ENCODE measurements at regions not wholly inside any gene's neighbourhood (a gene's known extent, or its start where the extent isn't known, plus 50 kb on each side); places are given as distances from the start of the nearest gene placed in this dataset.

DNA sequence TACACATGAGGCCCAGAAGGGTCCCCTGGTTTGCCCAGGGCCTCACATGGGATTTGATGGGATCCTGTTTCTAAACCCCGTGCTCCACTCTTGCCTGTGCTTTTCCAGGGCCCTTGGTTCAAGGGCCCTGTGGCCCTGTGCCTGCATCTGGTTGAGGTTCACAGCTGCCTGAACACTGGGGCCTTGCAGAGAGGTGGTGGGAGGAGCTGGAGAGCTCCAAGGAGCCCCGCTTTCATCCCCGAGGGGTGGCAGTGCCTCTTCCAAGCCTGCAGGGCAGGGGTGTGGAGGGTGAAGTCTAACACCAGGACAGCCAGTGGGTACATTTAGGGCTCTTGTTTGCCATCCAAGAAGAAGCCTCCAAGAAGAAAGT, 82.3 kb downstream of the GLI2 start:
- TF ChIP-seq POLR2A (IDR thresholded peaks at IDR 0.05; ENCODE audit: low read length) (no peak), GATA1 (IDR thresholded peaks at IDR 0.05; ENCODE audit: low read depth, low read length) (no peak)
- no peak for DNase-seq

- TF ChIP-seq GATA1 (IDR thresholded peaks at IDR 0.05; ENCODE audit: low read depth, low read length) (no peak), POLR2A (IDR thresholded peaks at IDR 0.05; ENCODE audit: low read length) (no peak)
- no peak for DNase-seq
These were observed 82.8 kb downstream of the GLI2 start for GRCh38 chr2:120818441-120818920.

GRCh38 chr2:120819720-120820210, 84.1 kb downstream of the GLI2 start:
- TF ChIP-seq POLR2A (IDR thresholded peaks at IDR 0.05; ENCODE audit: low read length) = no peak
- no peak for TF ChIP-seq GATA1 (IDR thresholded peaks at IDR 0.05; ENCODE audit: low read depth, low read length)
- no peak for DNase-seq

- no peak for TF ChIP-seq POLR2A (IDR thresholded peaks at IDR 0.05; ENCODE audit: low read length)
These were observed 84.7 kb downstream of the GLI2 start for GRCh38 chr2:120820263-120820952.

DNA sequence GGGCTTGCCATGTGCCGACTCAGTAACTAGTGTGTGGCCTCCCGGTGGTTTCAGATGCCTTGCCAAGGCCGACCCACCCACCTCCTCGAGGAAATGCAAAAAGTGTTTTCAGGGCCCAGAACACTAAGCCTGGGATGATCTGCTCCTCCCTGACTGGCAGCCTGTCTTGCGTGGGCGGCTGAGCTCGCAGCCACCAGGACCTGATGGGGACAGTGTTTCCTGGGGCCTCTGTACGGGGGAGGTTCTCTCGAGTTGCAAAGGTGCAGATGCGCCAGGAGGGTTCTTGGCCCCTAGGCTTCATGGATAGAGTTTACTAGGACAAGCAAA, 85.2 kb downstream of the GLI2 start:
- no peak for DNase-seq
- TF ChIP-seq POLR2A (IDR thresholded peaks at IDR 0.05; ENCODE audit: low read length) (no peak), GATA1 (IDR thresholded peaks at IDR 0.05; ENCODE audit: low read depth, low read length) (no peak)

More at GRCh38 chr2:120820263-120820952, 84.7 kb downstream of the GLI2 start:
- DNase-seq = no peak

GRCh38 chr2:120821446-120822160, 85.9 kb downstream of the GLI2 start:
- TF ChIP-seq GATA1 (IDR thresholded peaks at IDR 0.05; ENCODE audit: low read depth, low read length) (no peak), POLR2A (IDR thresholded peaks at IDR 0.05; ENCODE audit: low read length) (no peak)
- no peak for DNase-seq

GRCh38 chr2:120822933-120823332, 87.3 kb downstream of the GLI2 start:
- TF ChIP-seq POLR2A (IDR thresholded peaks at IDR 0.05; ENCODE audit: low read length) (no peak), GATA1 (IDR thresholded peaks at IDR 0.05; ENCODE audit: low read depth, low read length) (no peak)
- DNase-seq = no peak

GRCh38 chr2:120823551-120823950, 87.9 kb downstream of the GLI2 start:
- TF ChIP-seq GATA1 (IDR thresholded peaks at IDR 0.05; ENCODE audit: low read depth, low read length) = no peak
- no peak for TF ChIP-seq POLR2A (IDR thresholded peaks at IDR 0.05; ENCODE audit: low read length)
- DNase-seq = no peak

- DNase-seq = no peak
- no peak for TF ChIP-seq GATA1 (IDR thresholded peaks at IDR 0.05; ENCODE audit: low read depth, low read length)
- no peak for TF ChIP-seq POLR2A (IDR thresholded peaks at IDR 0.05; ENCODE audit: low read length)
These were observed 88.6 kb downstream of the GLI2 start for GRCh38 chr2:120824246-120824645.

DNA sequence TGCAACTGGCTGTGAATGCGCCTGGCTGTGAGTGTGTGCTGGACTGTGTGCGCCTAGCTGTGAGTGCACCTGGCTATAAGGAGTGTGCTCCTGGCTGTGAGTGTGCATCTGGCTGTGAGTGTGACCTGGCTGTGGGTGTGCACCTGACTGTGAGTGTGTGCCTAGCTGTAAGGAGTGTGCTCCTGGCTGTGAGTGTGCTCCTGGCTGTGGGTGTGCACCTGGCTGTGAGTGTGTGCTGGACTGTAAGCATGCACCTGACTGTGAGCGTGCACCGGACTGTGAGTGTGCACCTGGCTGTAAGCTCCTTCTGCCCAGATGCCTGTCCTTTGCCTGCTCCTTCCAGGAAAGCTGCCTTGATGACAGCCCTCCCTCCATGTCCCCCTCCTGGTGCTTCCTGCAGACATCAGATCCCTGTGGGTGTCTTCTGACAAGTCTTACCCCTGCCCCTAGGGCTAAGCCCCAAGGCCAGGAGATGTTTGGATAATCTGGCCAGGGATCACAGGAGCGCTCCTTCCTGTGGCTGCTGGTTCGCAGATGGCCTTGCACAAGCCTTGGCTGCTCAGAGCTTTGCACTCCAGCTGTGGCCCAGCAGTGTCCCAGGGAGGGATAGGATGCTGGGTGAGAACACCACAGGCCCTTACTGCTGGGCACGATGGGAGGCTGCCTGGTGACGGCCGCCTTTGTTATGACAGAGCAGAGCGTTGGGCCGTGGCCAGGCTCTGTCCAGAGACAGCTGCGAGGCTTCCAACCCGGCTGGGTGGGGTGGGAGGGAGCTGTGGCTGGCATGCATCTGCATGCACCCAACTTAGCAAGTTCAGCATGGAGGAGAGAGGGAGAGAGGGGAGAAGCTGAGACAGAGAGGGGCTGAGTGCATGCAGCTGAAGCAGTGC, 89.9 kb downstream of the GLI2 start:
- no peak for TF ChIP-seq POLR2A (IDR thresholded peaks at IDR 0.05; ENCODE audit: low read length)
- DNase-seq = no peak

DNA sequence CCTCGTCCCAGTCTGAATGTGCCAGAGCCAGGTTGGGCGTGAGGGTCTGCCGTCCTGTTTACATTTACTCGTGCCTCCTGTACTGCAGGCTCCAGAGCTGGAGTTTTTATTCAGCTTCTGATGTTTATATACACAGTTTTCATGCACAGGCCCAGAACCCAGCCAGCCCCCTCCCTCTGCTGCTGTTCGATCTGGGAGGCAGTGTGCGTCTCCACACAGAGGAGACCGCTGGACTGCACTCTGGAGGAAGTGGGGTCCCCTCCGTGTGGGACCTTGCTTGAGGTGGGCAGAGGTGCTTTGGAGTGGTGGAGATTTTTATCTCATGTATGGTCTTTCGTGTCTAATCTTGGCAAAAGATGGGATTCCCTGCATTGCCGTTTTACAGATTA, 90.6 kb downstream of the GLI2 start:
- no peak for TF ChIP-seq GATA1 (IDR thresholded peaks at IDR 0.05; ENCODE audit: low read depth, low read length)
- no peak for TF ChIP-seq POLR2A (IDR thresholded peaks at IDR 0.05; ENCODE audit: low read length)

DNA sequence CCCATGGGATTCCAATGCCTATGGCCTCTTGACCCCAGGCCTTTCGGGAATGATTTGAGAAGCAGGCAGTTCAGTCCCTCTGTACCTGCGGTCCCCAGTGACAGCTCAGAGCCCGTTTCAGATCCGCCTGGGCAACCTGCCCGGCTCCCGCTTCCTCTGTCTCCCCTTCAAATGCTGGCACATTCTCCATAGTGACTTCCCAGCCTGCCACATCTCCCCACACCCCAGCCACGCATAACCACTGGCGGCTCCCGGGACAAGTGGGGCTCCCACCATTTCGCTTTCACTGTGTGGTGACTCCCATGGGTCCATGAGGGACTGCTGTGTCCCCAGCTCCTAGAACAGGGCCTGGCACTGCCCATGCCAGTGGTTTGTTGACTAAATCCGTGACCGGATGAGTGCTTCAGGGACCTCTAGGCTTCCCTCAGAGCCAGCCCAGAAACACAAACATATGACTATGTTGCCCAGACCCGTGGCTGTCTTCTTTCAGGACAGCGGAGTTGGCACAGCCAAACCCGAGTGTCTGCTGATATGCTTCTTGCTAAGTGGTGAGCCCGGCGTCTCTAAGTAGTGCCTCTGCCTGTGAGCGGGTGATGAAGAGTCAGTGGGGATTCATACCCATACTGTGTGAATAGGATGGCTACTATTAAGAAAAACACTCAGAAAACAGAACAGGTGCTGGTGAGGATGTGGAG, 91.2 kb downstream of the GLI2 start:
- no peak for TF ChIP-seq GATA1 (IDR thresholded peaks at IDR 0.05; ENCODE audit: low read depth, low read length)
- TF ChIP-seq POLR2A (IDR thresholded peaks at IDR 0.05; ENCODE audit: low read length) = no peak
- no peak for DNase-seq

More for the DNA sequence above, 90.6 kb downstream of the GLI2 start:
- no peak for DNase-seq

DNA sequence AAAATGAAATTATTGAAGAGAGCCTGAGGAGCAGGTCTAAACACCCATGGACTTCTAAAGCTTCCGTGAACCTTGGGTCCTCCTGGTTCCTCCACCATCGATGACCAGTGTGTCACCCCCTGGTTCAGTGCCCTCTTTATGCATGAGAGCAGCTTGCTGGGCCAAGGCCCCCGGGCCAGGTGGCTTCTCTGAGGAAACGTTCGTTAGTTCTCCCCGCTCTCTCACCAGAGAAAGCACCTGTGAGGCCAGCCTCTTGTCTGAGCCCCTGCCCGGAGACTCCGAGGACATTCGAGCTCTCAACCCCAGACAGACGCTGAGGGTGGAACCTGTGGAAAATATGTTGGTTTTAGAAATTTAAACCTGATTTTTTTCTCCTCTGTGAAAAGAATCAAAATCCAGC, 92.4 kb downstream of the GLI2 start:
- no peak for TF ChIP-seq POLR2A (IDR thresholded peaks at IDR 0.05; ENCODE audit: low read length)
- TF ChIP-seq GATA1 (IDR thresholded peaks at IDR 0.05; ENCODE audit: low read depth, low read length) = no peak
- no peak for DNase-seq

All from erythroblast (primary cell).